ENCODE measurements at regions not wholly inside any gene's neighbourhood (a gene's known extent, or its start where the extent isn't known, plus 50 kb on each side); places are given as distances from the start of the nearest gene placed in this dataset.

DNA sequence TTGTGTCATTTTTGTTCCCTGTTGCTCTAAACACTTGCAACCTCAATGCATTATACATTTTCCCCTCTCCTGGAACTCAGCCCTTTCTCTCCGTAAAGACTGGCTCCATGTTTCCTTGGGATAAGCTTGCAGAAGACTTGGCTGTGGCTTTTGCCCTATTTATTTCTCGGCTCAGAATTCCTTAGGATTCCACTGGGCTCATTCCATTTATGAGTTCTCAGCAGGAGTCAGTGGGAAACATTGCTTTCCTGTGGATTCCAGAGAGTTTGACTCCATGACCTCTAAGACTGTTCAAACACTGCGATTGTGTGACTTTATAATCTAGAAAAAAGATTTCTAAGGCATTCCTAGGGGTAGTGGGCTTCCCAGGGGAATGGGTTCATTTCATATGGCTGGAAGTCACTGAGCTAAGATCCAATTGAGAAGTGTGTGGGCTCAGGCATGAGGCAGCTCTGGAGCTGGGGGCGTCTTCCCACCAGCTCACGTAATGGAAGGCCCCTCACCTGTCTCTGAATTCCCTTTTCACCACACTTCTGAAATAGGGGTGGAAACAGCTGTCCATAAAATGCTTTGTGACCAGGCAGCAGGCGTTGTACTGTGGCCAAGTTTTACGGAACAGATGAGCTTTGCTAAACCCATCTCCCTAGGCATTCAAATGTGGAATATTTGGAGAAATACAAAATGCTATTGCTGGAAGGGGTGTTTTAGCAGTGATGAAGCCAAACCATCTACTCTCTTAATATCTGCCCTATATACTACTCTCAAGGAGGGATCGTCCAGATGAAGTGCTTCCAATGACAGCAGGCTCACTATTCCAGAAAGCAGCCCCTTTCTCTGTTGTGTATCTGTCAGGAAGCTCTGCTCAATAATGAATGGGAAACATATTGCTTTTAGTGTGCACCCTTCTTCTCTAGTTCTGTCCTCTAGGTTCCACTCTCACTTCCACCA is 91.8 kb upstream of the BCL6 start:
- Mint-ChIP-seq H3K36me3 (peaks cover 5% of the 10 kb centered on the region), H3K9me3 (peaks cover 4 to 10% (median 5%) of the 10 kb centered on the region in 3 donors), H3K27ac (no peak overlapping the region), H3K4me1 (no peaks in the 10 kb centered on the region), H3K4me3 (no peak overlapping the region), H3K27me3 (no peaks in the 10 kb centered on the region)
- 80% methylated on average over 3 of the region's 8 CpGs for WGBS (ENCODE audit: insufficient coverage)
- ATAC-seq (replicated peaks in 1 of 4), result no peak
- DNase-seq, result no peak
- POLR2A ChIA-PET, result interaction anchor here in 1 of 2 donors (0.6 kb wide), 1 partner anchor 476 kb away, joined by 3 read pairs; no protein-coding TSS in a partner anchor
- Histone ChIP-seq H3K36me3 (ENCODE audit: control insufficient read depth in 2 of 2, extremely low read depth in 1 of 2, insufficient read depth in 1 of 2, low read length in 1 of 2) (no peaks in the 10 kb centered on the region), H3K4me3 (ENCODE audit: control insufficient read depth in 1 of 2, extremely low read depth in 1 of 2, low read length in 1 of 2) (no peak overlapping the region), H3K27ac (ENCODE audit: low read length) (no peak overlapping the region), H3K9me3 (no peaks in the 10 kb centered on the region), H3K27me3 (replicated peaks in 1 of 2; ENCODE audit: control insufficient read depth in 2 of 2, extremely low read depth in 1 of 2, insufficient read depth in 2 of 2, low read length in 1 of 2) (no peaks in the 10 kb centered on the region), H3K4me1 (ENCODE audit: control insufficient read depth in 1 of 2, extremely low read depth in 1 of 2, insufficient read depth in 2 of 2, low read length in 2 of 2) (no peaks in the 10 kb centered on the region)
- CTCF ChIA-PET, result interaction anchor here in 1 of 2 donors (0.6 to 1.2 kb wide), 2 partner anchors 97 to 865 kb away, joined by 3 read pairs; no protein-coding TSS in a partner anchor

DNA sequence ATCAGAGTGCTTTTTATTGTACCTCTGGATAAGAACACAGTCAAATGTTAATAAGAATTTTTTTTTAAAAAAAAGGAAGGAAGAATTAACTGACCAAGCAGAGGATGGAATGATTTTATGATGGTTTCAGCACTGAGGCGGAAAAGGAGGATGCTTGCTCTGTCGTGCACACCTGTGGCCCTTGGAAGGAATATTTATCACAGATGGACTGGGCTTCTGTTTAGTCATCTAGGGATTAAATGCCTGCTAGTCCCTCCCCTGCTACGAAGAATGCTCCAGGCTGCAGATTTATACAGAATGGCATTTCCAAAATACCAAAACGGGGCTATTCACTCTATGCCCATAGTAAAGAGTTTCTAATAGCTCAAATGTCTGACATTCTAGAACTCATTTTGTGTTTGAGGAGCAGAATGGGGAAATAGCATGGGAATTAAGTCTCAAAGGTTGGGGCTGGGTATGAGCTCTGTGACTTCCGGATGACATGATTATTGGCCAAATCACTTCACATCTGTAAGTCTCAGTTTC is 92.8 kb upstream of the BCL6 start:
- no peak for DNase-seq
- ChIA-PET CTCF (interaction anchor here in 1 of 2 donors (1.2 kb wide), 1 partner anchor 98 kb away, joined by 3 read pairs; no protein-coding TSS in a partner anchor), POLR2A (no interaction called here)
- H3K4me1 ChIP-seq (ENCODE audit: control insufficient read depth in 1 of 2, extremely low read depth in 1 of 2, insufficient read depth in 2 of 2, low read length in 2 of 2), result no peaks in the 10 kb centered on the region
- peaks cover 5% of the 10 kb centered on the region for H3K36me3 Mint-ChIP-seq
- no peak overlapping the region for H3K27ac ChIP-seq (ENCODE audit: low read length)
- peaks cover 4 to 10% (median 5%) of the 10 kb centered on the region in 3 donors for H3K9me3 Mint-ChIP-seq
- H3K36me3 ChIP-seq (ENCODE audit: control insufficient read depth in 2 of 2, extremely low read depth in 1 of 2, insufficient read depth in 1 of 2, low read length in 1 of 2), result no peaks in the 10 kb centered on the region
- no peaks in the 10 kb centered on the region for H3K4me1 Mint-ChIP-seq
- H3K9me3 ChIP-seq, result no peaks in the 10 kb centered on the region
- no peaks in the 10 kb centered on the region for H3K27me3 ChIP-seq (replicated peaks in 1 of 2; ENCODE audit: control insufficient read depth in 2 of 2, extremely low read depth in 1 of 2, insufficient read depth in 2 of 2, low read length in 1 of 2)
- no peak for ATAC-seq (replicated peaks in 1 of 4)
- H3K4me3 ChIP-seq (ENCODE audit: control insufficient read depth in 1 of 2, extremely low read depth in 1 of 2, low read length in 1 of 2), result no peak overlapping the region
- H3K27me3 Mint-ChIP-seq, result no peaks in the 10 kb centered on the region
- no peak overlapping the region for H3K27ac Mint-ChIP-seq
- no peak overlapping the region for H3K4me3 Mint-ChIP-seq
- WGBS (ENCODE audit: insufficient coverage), result 100% methylated on average over 2 of the region's 5 CpGs

DNA sequence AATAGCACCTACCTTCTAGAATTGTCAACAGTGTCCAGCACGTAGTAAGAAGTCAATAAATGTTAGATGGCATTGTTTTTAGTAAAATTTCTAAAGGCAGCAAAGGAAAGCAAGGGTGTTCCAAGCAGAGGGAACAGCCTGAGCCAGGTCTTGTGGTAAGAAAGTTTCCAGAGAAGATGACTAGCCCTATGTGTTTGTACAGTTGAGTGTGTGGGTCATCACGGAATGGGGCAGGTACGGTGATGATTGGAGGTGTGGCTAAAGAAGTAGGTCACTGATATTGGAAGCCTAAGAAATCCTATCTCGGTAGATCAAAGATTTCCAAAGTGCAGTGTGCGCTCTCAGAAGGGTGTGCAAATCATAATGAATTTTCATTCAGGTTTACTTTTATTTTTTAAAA is 94.2 kb upstream of the BCL6 start:
- WGBS (ENCODE audit: insufficient coverage), result 71% methylated on average over 1 of the region's 5 CpGs
- H3K4me3 Mint-ChIP-seq, result no peak overlapping the region

DNA sequence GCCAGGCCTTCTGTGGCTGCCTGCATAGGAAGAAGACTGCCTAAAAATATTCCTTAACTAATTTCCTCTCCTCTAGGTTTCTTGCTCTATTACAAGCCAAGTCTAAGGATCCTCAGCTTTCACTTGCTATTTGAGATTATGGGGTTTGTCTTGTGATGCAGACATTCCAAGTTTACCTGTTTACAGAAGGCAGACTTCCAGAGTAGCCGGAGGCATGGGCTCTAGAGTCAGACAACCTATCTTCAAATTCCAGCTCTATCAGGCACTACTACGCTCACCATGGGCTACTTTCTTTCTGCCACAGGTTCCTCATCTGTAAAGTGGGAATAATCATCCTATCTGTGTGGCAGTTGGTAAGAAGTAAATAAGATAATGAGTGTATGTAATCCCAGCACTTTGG is 95.6 kb upstream of the BCL6 start:
- Mint-ChIP-seq H3K4me3 (no peak overlapping the region), H3K27me3 (peaks cover 0 to 6% of the 10 kb centered on the region in 2 donors), H3K27ac (no peak overlapping the region), H3K9me3 (no peaks in the 10 kb centered on the region), H3K36me3 (no peaks in the 10 kb centered on the region), H3K4me1 (no peaks in the 10 kb centered on the region)
- no peak overlapping the region for H3K27ac ChIP-seq (ENCODE audit: low read length)
- DNase-seq (no peak), ATAC-seq (replicated peaks in 1 of 4) (no peak)
- ChIA-PET POLR2A (no interaction called here), CTCF (interaction anchor here in 1 of 2 donors (1.1 kb wide), 1 partner anchor 9 kb away, joined by 7 read pairs; no protein-coding TSS in a partner anchor)
- H3K4me1 ChIP-seq (ENCODE audit: control insufficient read depth in 1 of 2, extremely low read depth in 1 of 2, insufficient read depth in 2 of 2, low read length in 2 of 2), result no peaks in the 10 kb centered on the region
- WGBS (ENCODE audit: insufficient coverage), result no CpG with 5 or more reads among the region's 2 CpGs
- H3K27me3 ChIP-seq (replicated peaks in 1 of 2; ENCODE audit: control insufficient read depth in 2 of 2, extremely low read depth in 1 of 2, insufficient read depth in 2 of 2, low read length in 1 of 2), result no peaks in the 10 kb centered on the region
- H3K36me3 ChIP-seq (ENCODE audit: control insufficient read depth in 2 of 2, extremely low read depth in 1 of 2, insufficient read depth in 1 of 2, low read length in 1 of 2), result no peaks in the 10 kb centered on the region
- H3K4me3 ChIP-seq (ENCODE audit: control insufficient read depth in 1 of 2, extremely low read depth in 1 of 2, low read length in 1 of 2), result no peak overlapping the region
- no peaks in the 10 kb centered on the region for H3K9me3 ChIP-seq

More for the DNA sequence above, 94.2 kb upstream of the BCL6 start:
- no peaks in the 10 kb centered on the region for H3K4me1 ChIP-seq (ENCODE audit: control insufficient read depth in 1 of 2, extremely low read depth in 1 of 2, insufficient read depth in 2 of 2, low read length in 2 of 2)
- peaks cover 4 to 10% (median 5%) of the 10 kb centered on the region in 3 donors for H3K9me3 Mint-ChIP-seq
- no peak overlapping the region for H3K27ac ChIP-seq (ENCODE audit: low read length)
- DNase-seq (no peak), ATAC-seq (replicated peaks in 1 of 4) (no peak)
- H3K9me3 ChIP-seq, result no peaks in the 10 kb centered on the region
- peaks cover 5% of the 10 kb centered on the region for H3K36me3 Mint-ChIP-seq
- ChIA-PET CTCF (no interaction called here), POLR2A (interaction anchor here in 1 of 2 donors (0.6 kb wide), 1 partner anchor 12 kb away, joined by 4 read pairs; no protein-coding TSS in a partner anchor)
- H3K27me3 Mint-ChIP-seq, result peaks cover 0 to 6% of the 10 kb centered on the region in 2 donors
- H3K27me3 ChIP-seq (replicated peaks in 1 of 2; ENCODE audit: control insufficient read depth in 2 of 2, extremely low read depth in 1 of 2, insufficient read depth in 2 of 2, low read length in 1 of 2), result no peaks in the 10 kb centered on the region
- H3K27ac Mint-ChIP-seq, result no peak overlapping the region
- H3K4me1 Mint-ChIP-seq, result no peaks in the 10 kb centered on the region
- H3K36me3 ChIP-seq (ENCODE audit: control insufficient read depth in 2 of 2, extremely low read depth in 1 of 2, insufficient read depth in 1 of 2, low read length in 1 of 2), result no peaks in the 10 kb centered on the region
- H3K4me3 ChIP-seq (ENCODE audit: control insufficient read depth in 1 of 2, extremely low read depth in 1 of 2, low read length in 1 of 2), result no peak overlapping the region

DNA sequence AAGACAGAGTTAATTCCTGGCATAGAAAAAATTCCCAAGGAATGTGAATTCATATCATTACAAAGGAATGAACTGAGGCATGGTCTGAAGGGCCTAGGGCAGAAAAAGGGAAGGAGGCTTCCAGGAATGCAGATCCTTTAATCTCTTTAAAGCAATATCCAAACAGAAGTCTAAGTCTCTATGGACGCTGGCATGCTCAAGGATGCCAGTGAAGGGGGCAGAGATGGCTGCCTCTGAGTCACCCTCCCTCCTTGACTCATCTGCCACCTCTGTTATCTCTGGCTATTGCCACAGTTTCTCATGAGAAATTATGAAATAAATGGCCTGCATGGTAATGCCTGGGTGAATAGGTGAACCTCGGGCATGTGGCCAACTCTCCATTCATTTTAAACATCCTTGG is 96.3 kb upstream of the BCL6 start:
- peaks cover 0 to 6% of the 10 kb centered on the region in 2 donors for H3K27me3 Mint-ChIP-seq
- ChIA-PET POLR2A (no interaction called here), CTCF (interaction anchor here in 1 of 2 donors (0.6 kb wide), 1 partner anchor 94 kb away, joined by 3 read pairs; no protein-coding TSS in a partner anchor)
- Histone ChIP-seq H3K4me3 (ENCODE audit: control insufficient read depth in 1 of 2, extremely low read depth in 1 of 2, low read length in 1 of 2) (no peak overlapping the region), H3K36me3 (ENCODE audit: control insufficient read depth in 2 of 2, extremely low read depth in 1 of 2, insufficient read depth in 1 of 2, low read length in 1 of 2) (no peaks in the 10 kb centered on the region), H3K27ac (ENCODE audit: low read length) (no peak overlapping the region), H3K4me1 (ENCODE audit: control insufficient read depth in 1 of 2, extremely low read depth in 1 of 2, insufficient read depth in 2 of 2, low read length in 2 of 2) (no peaks in the 10 kb centered on the region), H3K27me3 (replicated peaks in 1 of 2; ENCODE audit: control insufficient read depth in 2 of 2, extremely low read depth in 1 of 2, insufficient read depth in 2 of 2, low read length in 1 of 2) (no peaks in the 10 kb centered on the region), H3K9me3 (no peaks in the 10 kb centered on the region)
- H3K9me3 Mint-ChIP-seq, result no peaks in the 10 kb centered on the region
- H3K4me3 Mint-ChIP-seq, result no peak overlapping the region
- no peaks in the 10 kb centered on the region for H3K36me3 Mint-ChIP-seq
- H3K27ac Mint-ChIP-seq, result no peak overlapping the region
- ATAC-seq (replicated peaks in 1 of 4) (no peak), DNase-seq (no peak)
- no CpG with 5 or more reads among the region's 2 CpGs for WGBS (ENCODE audit: insufficient coverage)
- H3K4me1 Mint-ChIP-seq, result no peaks in the 10 kb centered on the region

DNA sequence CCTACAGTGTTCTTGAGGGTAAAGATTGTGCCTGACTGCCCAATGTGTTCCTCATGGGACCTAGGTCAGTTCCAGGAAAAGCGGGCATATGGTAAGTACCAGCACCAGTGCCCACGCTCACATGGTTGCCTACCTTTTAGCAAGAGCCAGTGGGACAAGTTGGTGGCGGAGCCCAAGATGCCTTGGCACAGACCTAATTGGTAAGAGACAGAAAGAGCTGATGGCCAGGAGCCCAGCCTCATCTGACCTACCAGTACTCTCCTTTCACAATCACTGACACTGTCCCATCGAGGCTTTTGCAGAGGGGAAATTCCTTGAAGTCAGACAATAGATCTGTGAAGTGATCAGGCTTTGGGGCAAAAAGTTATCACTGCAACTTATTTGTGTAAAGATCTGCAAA is 98.4 kb upstream of the BCL6 start:
- no peak overlapping the region for H3K27ac Mint-ChIP-seq
- peaks cover 0 to 6% of the 10 kb centered on the region in 2 donors for H3K27me3 Mint-ChIP-seq
- CTCF ChIA-PET, result interaction anchor here in 1 of 2 donors (0.7 kb wide), 1 partner anchor 45 kb away, joined by 3 read pairs; no protein-coding TSS in a partner anchor
- ATAC-seq (replicated peaks in 1 of 4) (no peak), DNase-seq (no peak)
- 94% methylated on average over 2 of the region's 4 CpGs for WGBS (ENCODE audit: insufficient coverage)
- H3K9me3 ChIP-seq, result no peaks in the 10 kb centered on the region
- POLR2A ChIA-PET, result no interaction called here
- H3K36me3 ChIP-seq (ENCODE audit: control insufficient read depth in 2 of 2, extremely low read depth in 1 of 2, insufficient read depth in 1 of 2, low read length in 1 of 2), result no peaks in the 10 kb centered on the region
- no peaks in the 10 kb centered on the region for H3K27me3 ChIP-seq (replicated peaks in 1 of 2; ENCODE audit: control insufficient read depth in 2 of 2, extremely low read depth in 1 of 2, insufficient read depth in 2 of 2, low read length in 1 of 2)
- H3K4me3 ChIP-seq (ENCODE audit: control insufficient read depth in 1 of 2, extremely low read depth in 1 of 2, low read length in 1 of 2), result no peak overlapping the region
- H3K9me3 Mint-ChIP-seq, result no peaks in the 10 kb centered on the region
- H3K27ac ChIP-seq (ENCODE audit: low read length), result no peak overlapping the region
- no peaks in the 10 kb centered on the region for H3K4me1 ChIP-seq (ENCODE audit: control insufficient read depth in 1 of 2, extremely low read depth in 1 of 2, insufficient read depth in 2 of 2, low read length in 2 of 2)
- no peak overlapping the region for H3K4me3 Mint-ChIP-seq
- H3K4me1 Mint-ChIP-seq, result no peaks in the 10 kb centered on the region
- H3K36me3 Mint-ChIP-seq, result no peaks in the 10 kb centered on the region

All from T-cell (primary cell).